ENCODE measurements at regions not wholly inside any gene's neighbourhood (a gene's known extent, or its start where the extent isn't known, plus 50 kb on each side); places are given as distances from the start of the nearest gene placed in this dataset.

- Histone ChIP-seq H3K56ac (replicated peaks; ENCODE audit: insufficient read length, low read depth, low read length) (no peak overlapping the region), H3K9me3 (ENCODE audit: insufficient read depth in 2 of 2, low read depth in 1 of 2, low read length in 1 of 2) (no peaks in the 10 kb centered on the region), H3K9ac (replicated peaks in 1 of 4; ENCODE audit: extremely low read depth in 1 of 4, low read depth in 3 of 4, low read length in 3 of 4) (no peak overlapping the region), H3K23me2 (ENCODE audit: low read depth, low read length) (no peaks in the 10 kb centered on the region), H3K23ac (ENCODE audit: insufficient read length) (no peak overlapping the region), H4K20me1 (replicated peaks in 1 of 2; ENCODE audit: control insufficient read depth in 1 of 2, insufficient read depth in 2 of 2, low read length in 2 of 2) (no peaks in the 10 kb centered on the region), H3K27me3 (replicated peaks in 1 of 4; ENCODE audit: control insufficient read depth in 3 of 4, extremely low read depth in 1 of 4, insufficient read depth in 3 of 4, low read length in 3 of 4) (no peaks in the 10 kb centered on the region), H2BK120ac (replicated peaks; ENCODE audit: low read depth, low read length) (no peak overlapping the region), H4K8ac (ENCODE audit: extremely low read depth, insufficient read depth, low read length) (no peak overlapping the region), H2AFZ (ENCODE audit: low read length) (no peak overlapping the region), H3K79me1 (ENCODE audit: low read depth, low read length) (no peaks in the 10 kb centered on the region), H3K18ac (ENCODE audit: extremely low read depth, low read length) (no peak overlapping the region), H4K91ac (replicated peaks; ENCODE audit: insufficient read length, low read length) (no peak overlapping the region), H2AK5ac (ENCODE audit: low read depth, low read length) (no peak overlapping the region), H2BK20ac (ENCODE audit: low read length) (no peak overlapping the region), H3K4me2 (ENCODE audit: insufficient read depth in 1 of 2, low read depth in 2 of 2, low read length in 2 of 2) (no peak overlapping the region), H3K4me3 (ENCODE audit: extremely low read depth in 1 of 4, insufficient read depth in 2 of 4, low read depth in 3 of 4, low read length in 4 of 4) (no peak overlapping the region), H2BK5ac (ENCODE audit: low read depth, low read length) (no peak overlapping the region), H3K36me3 (ENCODE audit: control insufficient read depth in 2 of 4, insufficient read depth in 4 of 4, low read length in 3 of 4) (no peaks in the 10 kb centered on the region), H3K4me1 (replicated peaks in 1 of 4; ENCODE audit: control insufficient read depth in 3 of 4, insufficient read depth in 4 of 4, low read length in 3 of 4) (no peaks in the 10 kb centered on the region), H3K79me2 (ENCODE audit: control insufficient read depth in 1 of 2, insufficient read depth in 2 of 2, low read length in 2 of 2) (no peaks in the 10 kb centered on the region), H4K5ac (ENCODE audit: insufficient read length, low read depth, low read length) (no peak overlapping the region), H2BK12ac (ENCODE audit: low read depth, low read length) (no peak overlapping the region), H3K4ac (replicated peaks; ENCODE audit: insufficient read length, low read depth, low read length) (no peak overlapping the region), H3K14ac (ENCODE audit: insufficient read length) (no peak overlapping the region), H3K27ac (ENCODE audit: low read depth, low read length) (no peak overlapping the region), H2BK15ac (ENCODE audit: low read length) (no peak overlapping the region)
- 89% methylated on average over 9 of the region's 9 CpGs; no CpG with 5 or more reads in 1 of the 2 experiments for WGBS, 2 experiments (ENCODE audit: extremely low coverage in 1 of 2, insufficient coverage in 1 of 2, insufficient read length in 1 of 2, insufficient replicate concordance in 2 of 2, low coverage in 1 of 2, low lambda C conversion rate in 2 of 2, missing lambda C conversion rate in 1 of 2)
- ChIA-PET POLR2A (ENCODE audit: partially characterized antibody) (no interaction called here), CTCF (ENCODE audit: partially characterized antibody) (no interaction called here)
- FAIRE-seq (no peak), DNase-seq (ENCODE audit: low read depth in 1 of 2, low spot score in 2 of 2) (no peak)
- no peak for TF ChIP-seq POLR2AphosphoS5 (IDR thresholded peaks at IDR 0.05; ENCODE audit: low read depth, low read length)
Measured at GRCh38 chr18:29549759-29550158, 1372.8 kb upstream of the CDH2 start.
